GM12864 (cell line): ENCODE measurements at regions not wholly inside any gene's neighbourhood (a gene's known extent, or its start where the extent isn't known, plus 50 kb on each side); places are given as distances from the start of the nearest gene placed in this dataset.

Source experiments
- DNase-seq: peaks from one replicate; pipeline ENCODE4 v3.0.0-alpha.2; 2011; ENCODE audit warnings: low read depth
- H3K4me3 ChIP-seq: 2 replicates; pipeline ENCODE4 v1.5.1; 2011; ENCODE audit warnings: mild to moderate bottlenecking, low read depth, low read length, control low read depth
- TF ChIP-seq, protein P1 (sequence below): IDR thresholded peaks from 2 replicates; pipeline ENCODE4 v1.5.1; 2011; ENCODE audit warnings: low read depth, mild to moderate bottlenecking, moderate library complexity, low read length, control low read depth, inconsistent platforms; ENCODE audit errors: missing control alignments

DNA sequence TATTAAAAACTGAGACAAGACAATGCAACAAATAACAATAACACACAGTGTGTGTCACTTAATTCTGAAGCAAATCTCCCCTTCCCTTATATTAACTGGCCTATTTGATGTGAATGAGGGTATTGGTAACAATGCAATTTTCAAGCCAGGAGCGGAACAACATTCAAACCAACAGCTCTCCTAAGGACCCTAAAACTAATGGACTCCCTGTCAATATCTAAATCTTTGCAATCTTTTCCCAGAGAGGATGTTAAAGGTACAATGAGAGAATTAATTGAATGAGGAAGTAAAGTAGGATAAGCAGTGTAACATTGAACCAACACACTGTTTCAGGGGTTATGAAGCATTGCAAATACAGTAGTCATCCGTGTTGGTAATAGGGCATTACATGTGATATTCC lies 311.7 kb downstream of the HTR1A start:
- DNase-seq, result no peak
- TF ChIP-seq, protein P1, sequence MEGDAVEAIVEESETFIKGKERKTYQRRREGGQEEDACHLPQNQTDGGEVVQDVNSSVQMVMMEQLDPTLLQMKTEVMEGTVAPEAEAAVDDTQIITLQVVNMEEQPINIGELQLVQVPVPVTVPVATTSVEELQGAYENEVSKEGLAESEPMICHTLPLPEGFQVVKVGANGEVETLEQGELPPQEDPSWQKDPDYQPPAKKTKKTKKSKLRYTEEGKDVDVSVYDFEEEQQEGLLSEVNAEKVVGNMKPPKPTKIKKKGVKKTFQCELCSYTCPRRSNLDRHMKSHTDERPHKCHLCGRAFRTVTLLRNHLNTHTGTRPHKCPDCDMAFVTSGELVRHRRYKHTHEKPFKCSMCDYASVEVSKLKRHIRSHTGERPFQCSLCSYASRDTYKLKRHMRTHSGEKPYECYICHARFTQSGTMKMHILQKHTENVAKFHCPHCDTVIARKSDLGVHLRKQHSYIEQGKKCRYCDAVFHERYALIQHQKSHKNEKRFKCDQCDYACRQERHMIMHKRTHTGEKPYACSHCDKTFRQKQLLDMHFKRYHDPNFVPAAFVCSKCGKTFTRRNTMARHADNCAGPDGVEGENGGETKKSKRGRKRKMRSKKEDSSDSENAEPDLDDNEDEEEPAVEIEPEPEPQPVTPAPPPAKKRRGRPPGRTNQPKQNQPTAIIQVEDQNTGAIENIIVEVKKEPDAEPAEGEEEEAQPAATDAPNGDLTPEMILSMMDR, result no peak
- no peak overlapping the region for H3K4me3 ChIP-seq

DNA sequence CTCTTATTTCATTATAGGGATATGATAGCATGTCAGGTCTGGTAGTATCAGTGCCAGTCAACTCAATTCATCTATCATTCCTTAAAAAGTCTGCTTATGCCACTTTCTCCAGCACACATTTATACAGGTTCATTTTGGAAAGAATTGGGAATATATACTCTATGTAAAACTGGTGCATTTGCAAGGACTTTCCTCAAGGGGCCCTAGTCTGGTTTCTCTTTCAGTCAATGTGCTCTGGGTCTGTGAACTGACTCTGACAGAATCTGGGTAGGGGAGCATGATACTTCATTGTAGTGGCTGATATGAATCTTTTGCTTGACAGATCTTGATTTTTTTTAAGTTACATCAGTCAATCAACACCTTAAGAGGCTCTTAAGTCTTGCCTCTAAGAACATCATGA lies 313.9 kb downstream of the HTR1A start:
- DNase-seq, result no peak
- TF ChIP-seq, protein P1, result no peak
- no peak overlapping the region for H3K4me3 ChIP-seq

DNA sequence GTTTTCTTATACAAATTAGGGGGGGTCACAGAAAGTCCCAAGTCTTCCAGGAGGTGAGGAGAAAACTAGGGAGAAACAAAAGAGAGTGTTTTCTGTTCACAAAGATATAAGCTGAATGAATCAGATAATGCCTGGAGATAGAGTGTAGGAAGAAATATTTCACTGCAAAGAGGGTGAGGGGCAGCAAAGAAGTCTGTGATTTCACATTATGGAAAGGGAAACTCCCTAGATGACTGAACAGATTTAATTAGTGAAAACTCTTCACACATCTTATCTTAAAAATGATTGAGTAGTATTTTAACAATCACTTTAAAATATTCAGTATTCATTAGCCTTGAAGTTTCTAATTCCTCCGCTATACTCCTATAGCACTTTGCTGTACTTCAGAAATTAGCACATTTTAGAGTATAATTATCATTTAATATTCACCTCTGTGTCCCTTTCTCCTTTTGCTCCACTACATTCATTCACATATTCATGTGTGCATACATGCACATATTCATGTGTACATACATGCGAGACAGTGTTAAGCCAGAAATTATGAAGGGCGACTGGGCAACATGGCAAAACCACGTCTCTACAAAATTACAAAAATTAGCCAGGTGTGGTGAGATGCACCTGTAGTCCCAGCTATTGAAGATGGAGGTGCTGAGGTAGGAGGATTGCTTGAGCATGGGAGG lies 332.2 kb downstream of the HTR1A start:
- TF ChIP-seq, protein P1, result no peak
- H3K4me3 ChIP-seq, result no peak overlapping the region
- DNase-seq, result no peak

DNA sequence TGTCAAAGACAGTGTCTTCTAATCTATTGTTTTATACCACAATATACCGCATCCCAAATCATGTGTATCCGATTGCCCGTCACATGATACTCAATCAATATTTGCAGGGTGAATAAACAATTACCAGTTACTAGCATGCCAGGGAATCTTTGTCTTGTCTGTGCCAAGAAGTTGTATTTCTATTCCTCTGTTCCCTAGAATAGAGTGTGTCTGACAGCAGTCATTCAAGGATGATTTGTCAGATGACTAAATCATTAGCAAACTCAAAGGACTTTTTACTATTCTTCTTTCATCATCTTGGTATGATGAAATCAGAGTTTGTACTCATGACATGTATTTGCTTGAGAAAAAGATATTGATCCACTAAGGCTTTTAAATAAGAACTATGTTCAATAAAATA lies 348.8 kb downstream of the HTR1A start:
- no peak for DNase-seq
- TF ChIP-seq, protein P1, result no peak
- no peak overlapping the region for H3K4me3 ChIP-seq

DNA sequence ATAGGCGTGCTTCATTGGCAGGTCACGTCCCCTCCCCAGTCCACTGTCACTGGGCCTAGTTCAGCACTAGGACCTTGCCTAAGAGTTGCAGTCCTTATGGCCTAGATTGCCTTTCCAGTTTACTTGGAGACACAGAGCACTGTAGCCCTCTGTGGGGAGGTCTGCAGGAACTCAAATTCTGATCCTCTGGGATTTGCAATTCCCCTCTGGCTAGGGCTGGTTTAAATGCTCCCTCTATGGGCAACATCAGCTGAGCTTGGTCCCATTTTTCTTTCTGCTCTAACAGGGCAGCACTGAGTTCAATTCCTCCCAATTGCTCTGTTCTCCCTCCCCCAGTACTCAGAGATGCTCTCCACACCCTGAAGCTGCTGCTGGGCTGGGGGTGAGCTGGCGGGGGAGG lies 358.2 kb downstream of the HTR1A start:
- TF ChIP-seq, protein P1, result no peak
- no peak overlapping the region for H3K4me3 ChIP-seq
- no peak for DNase-seq

DNA sequence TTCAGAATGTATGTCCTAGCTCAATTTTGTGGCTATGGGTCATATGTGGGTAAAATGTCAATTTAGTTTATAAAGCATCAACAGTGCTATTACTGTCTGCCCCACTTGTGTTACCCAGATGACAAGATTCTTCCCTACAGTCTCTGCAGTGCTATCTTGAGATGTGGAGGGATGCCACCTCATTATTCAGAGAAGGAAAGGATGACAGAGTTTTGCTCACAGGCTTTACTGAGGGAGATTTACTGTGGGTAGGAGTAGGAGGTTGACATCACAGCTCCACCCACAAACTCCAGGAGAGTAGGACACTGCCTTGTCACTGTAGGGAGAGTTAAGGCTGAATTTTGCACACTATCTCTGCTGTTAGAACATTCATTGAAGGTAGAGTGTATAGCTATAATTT lies 359.3 kb downstream of the HTR1A start:
- no peak overlapping the region for H3K4me3 ChIP-seq
- TF ChIP-seq, protein P1, result no peak
- no peak for DNase-seq

DNA sequence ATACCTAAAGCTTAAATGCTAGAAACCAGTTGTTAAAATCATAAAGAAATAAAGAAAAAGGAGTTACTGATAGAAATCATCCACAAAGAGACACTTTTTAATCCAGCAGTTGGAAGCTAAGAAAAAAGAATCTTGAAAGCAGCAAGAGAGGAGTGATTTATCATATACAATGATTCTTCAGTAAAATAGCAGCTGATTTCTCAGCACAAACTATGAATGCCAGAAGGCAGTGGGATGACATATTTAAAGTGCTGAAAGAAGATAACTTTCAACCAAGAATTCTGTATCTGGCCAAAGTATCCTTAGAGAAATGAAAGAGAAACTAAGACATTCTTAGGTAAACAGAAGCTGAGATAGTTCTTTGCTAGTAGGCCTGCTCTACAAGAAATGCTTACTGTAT lies 366.0 kb downstream of the HTR1A start:
- no peak for DNase-seq
- H3K4me3 ChIP-seq, result no peak overlapping the region
- TF ChIP-seq, protein P1, result no peak
